ENCODE measurements at regions not wholly inside any gene's neighbourhood (a gene's known extent, or its start where the extent isn't known, plus 50 kb on each side); places are given as distances from the start of the nearest gene placed in this dataset.

- no peak for DNase-seq (ENCODE audit: low read depth, low spot score)
- in situ Hi-C loops (cut with HindIII; ENCODE audit: low pct_unique_long_range_greater_than_20kb, low sequenced_read_pairs) (no loop called here), intact Hi-C loops (cut with micrococcal nuclease; ENCODE audit: unreplicated experiment) (no loop called here)
- POLR2A ChIA-PET: no interaction called here
- H3K4me1 ChIP-seq (ENCODE audit: control insufficient read depth, insufficient read depth, low read length): no peaks in the 10 kb centered on the region
- TF ChIP-seq REST (IDR thresholded peaks at IDR 0.05; ENCODE audit: insufficient read depth in 1 of 2, low read depth in 2 of 2, low read length in 1 of 2): no peak
- TF ChIP-seq TCF7L2 (IDR thresholded peaks at IDR 0.05; ENCODE audit: low read depth, low read length): no peak
- TF ChIP-seq POLR2AphosphoS5 (IDR thresholded peaks at IDR 0.05; ENCODE audit: low read depth, low read length): no peak
- no peak for TF ChIP-seq SIN3A (IDR thresholded peaks at IDR 0.05; ENCODE audit: borderline replicate concordance, insufficient read depth, low read depth, low read length)
- TF ChIP-seq CTCF (IDR thresholded peaks at IDR 0.05): no peak
- no peak overlapping the region for H3K27ac ChIP-seq (ENCODE audit: low read length)
- no peak overlapping the region for H3K4me3 ChIP-seq (ENCODE audit: low read depth in 2 of 2, low read length in 2 of 2)
- ATAC-seq: no peak
- CTCF ChIA-PET: no interaction called here
- H3K36me3 ChIP-seq (ENCODE audit: control insufficient read depth, insufficient read depth, low read length): no peaks in the 10 kb centered on the region
- BruUV-seq (replicated peaks): no TSS peak
- H3K27me3 ChIP-seq (ENCODE audit: control insufficient read depth, insufficient read depth, low read length): peaks cover 4% of the 10 kb centered on the region; the same call in 1 of the 2 replicates
- no peaks in the 10 kb centered on the region for H3K9me3 ChIP-seq (ENCODE audit: control insufficient read depth, insufficient read depth, low read depth, low read length)
These were observed 136.1 kb downstream of the MACIR start for GRCh38 chr5:103394676-103395075.

GRCh38 chr5:103393101-103393754, 134.7 kb downstream of the MACIR start:
- H3K27ac ChIP-seq (ENCODE audit: low read length): no peak overlapping the region
- DNase-seq (ENCODE audit: low read depth, low spot score): no peak

More at GRCh38 chr5:103393101-103393754, 134.7 kb downstream of the MACIR start:
- H3K36me3 ChIP-seq (ENCODE audit: control insufficient read depth, insufficient read depth, low read length): no peaks in the 10 kb centered on the region
- ChIA-PET POLR2A (interaction anchor here (0.6 kb wide), 1 partner anchor 754 kb away, joined by 6 read pairs; no protein-coding TSS in a partner anchor), CTCF (no interaction called here)
- H3K4me3 ChIP-seq (ENCODE audit: low read depth in 2 of 2, low read length in 2 of 2): no peak overlapping the region
- BruUV-seq (replicated peaks): no TSS peak
- H3K27me3 ChIP-seq (ENCODE audit: control insufficient read depth, insufficient read depth, low read length): 0 out of 2 replicates have a peak, but pooled peaks cover 2% of the 10 kb centered on the region
- no peaks in the 10 kb centered on the region for H3K4me1 ChIP-seq (ENCODE audit: control insufficient read depth, insufficient read depth, low read length)
- no peaks in the 10 kb centered on the region for H3K9me3 ChIP-seq (ENCODE audit: control insufficient read depth, insufficient read depth, low read depth, low read length)
- TF ChIP-seq TCF7L2 (IDR thresholded peaks at IDR 0.05; ENCODE audit: low read depth, low read length): no peak
- TF ChIP-seq POLR2AphosphoS5 (IDR thresholded peaks at IDR 0.05; ENCODE audit: low read depth, low read length): no peak
- TF ChIP-seq CTCF (IDR thresholded peaks at IDR 0.05): no peak
- TF ChIP-seq REST (IDR thresholded peaks at IDR 0.05; ENCODE audit: insufficient read depth in 1 of 2, low read depth in 2 of 2, low read length in 1 of 2): no peak
- no peak for TF ChIP-seq SIN3A (IDR thresholded peaks at IDR 0.05; ENCODE audit: borderline replicate concordance, insufficient read depth, low read depth, low read length)
- intact Hi-C loops (cut with micrococcal nuclease; ENCODE audit: unreplicated experiment) (no loop called here), in situ Hi-C loops (cut with HindIII; ENCODE audit: low pct_unique_long_range_greater_than_20kb, low sequenced_read_pairs) (no loop called here)
- no peak for ATAC-seq

Measured in Panc1 (cell line).